Inflammatory macrophage treated with lipopolysaccharide for 4 hours (primary cell): ENCODE measurements at regions not wholly inside any gene's neighbourhood (a gene's known extent, or its start where the extent isn't known, plus 50 kb on each side); places are given as distances from the start of the nearest gene placed in this dataset.

ENCODE experiments used
- DNase-seq: peaks from one replicate; pipeline ENCODE4 v3.0.0-alpha.2; 2020

- DNase-seq = no peak
Observed at GRCh38 chr2:120869036-120869729, 133.5 kb downstream of the GLI2 start.

DNA sequence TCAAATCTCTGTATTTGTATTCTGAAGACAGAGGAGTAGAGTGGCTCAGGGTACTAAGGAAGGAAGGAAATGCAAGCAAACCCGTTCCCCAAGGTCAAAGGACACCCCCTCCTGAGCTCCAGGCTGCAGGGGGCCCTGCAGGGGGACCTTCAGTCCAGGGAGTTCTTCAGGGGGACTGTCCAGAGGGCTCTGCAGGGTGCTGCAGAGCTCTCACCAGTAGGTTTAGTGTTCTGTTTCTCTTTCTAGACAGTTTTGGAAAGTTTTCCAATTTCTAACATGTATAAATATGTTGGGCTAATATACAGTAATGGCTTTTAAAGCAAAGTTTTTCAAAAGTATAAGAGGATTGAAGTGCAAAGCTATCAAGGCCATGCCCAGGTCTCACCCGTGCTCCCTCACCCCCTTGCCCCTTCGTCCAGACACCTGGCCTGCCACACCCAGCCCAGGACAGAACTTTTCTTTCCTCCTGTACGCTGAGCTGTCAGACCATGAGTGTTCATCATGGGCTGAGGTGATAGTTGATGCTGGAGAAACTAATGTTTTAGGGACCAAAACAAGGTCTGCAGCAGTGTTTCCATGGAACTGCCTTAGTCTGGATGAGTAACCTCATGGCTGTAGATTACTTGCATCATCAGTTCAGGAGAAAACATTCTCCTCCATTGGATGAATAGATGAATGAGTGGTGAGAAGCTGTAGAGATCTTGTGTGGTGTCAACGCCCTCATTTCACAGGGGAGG is 134.2 kb downstream of the GLI2 start:
- DNase-seq = no peak

GRCh38 chr2:120870467-120870788 is 134.8 kb downstream of the GLI2 start:
- DNase-seq = no peak

DNA sequence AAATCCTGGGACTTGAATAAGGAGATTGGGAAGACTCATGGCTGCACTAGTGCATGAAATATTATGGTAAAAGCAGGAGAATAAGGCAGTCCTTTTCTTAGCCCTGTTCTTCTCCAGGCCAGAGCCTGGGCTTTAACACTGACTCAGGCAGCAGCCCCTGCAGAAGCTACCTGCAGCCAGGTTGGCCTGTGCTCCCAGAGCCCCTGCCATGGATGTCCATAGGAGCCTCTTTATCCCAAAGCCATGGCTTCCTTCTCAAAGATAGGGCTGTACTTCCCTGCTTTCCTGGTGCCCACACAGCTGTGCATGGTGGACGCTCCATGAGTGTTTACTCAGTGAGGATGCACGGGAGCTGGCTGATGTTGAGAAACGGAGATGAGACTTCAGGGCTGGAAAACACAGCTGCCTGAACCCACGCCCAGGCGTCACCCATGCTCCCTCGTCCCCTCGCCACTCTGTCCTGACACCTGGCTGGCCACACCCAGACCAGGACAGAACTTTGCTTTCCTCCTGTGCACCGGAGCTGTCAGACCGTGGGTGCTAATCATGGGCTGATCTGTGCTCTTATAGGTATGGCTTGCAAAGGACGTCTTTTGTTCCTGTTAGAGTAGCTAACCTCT is 135.5 kb downstream of the GLI2 start:
- no peak for DNase-seq

- no peak for DNase-seq
Observed at GRCh38 chr2:120871881-120872620, 136.4 kb downstream of the GLI2 start.

- DNase-seq = no peak
Observed at GRCh38 chr2:120873958-120874887, 138.6 kb downstream of the GLI2 start.

- DNase-seq = no peak
Observed at GRCh38 chr2:120874888-120875275, 139.2 kb downstream of the GLI2 start.

- DNase-seq = no peak
Observed at GRCh38 chr2:120875431-120875830, 139.8 kb downstream of the GLI2 start.

DNA sequence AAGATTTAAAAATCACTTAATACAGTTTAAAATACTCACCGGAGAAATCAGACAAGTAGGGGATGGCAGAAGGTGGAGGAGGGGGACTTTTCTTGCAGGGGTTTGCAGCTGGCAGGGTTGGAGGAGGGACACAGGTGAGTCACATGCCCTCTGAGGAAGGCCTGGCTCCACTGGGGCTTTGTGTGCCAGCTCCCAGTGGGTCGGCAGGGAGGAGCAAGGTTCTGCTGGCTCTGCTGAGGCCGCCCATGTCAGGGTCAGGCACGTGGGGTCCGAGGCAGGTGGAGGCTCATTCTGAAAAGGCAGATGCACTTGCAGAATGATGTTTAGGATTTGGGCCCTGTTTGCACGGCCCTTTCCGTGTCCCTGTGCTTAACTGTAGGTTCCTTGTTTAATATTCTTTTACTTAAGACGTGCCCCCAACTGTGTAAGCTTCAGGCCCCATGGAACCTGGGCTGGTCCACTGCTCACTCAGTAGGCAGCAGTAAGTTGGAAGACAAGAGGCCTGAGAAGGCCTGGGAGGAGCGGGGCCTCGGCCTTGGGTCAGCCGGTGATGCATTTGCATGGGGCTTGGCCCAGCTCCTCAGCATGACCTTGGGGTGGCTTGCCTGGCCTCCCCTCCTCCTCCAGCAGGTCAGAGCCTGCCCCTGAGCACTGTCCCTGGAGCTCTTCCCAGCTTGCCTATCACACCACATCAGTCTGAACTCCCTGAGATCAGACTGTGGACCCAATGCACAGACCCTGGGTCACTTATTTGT is 141.0 kb downstream of the GLI2 start:
- DNase-seq = no peak

GRCh38 chr2:120877409-120877808 is 141.7 kb downstream of the GLI2 start:
- DNase-seq = no peak

GRCh38 chr2:120878970-120879369 is 143.3 kb downstream of the GLI2 start:
- no peak for DNase-seq

GRCh38 chr2:120879431-120880295 is 144.0 kb downstream of the GLI2 start:
- DNase-seq = no peak

DNA sequence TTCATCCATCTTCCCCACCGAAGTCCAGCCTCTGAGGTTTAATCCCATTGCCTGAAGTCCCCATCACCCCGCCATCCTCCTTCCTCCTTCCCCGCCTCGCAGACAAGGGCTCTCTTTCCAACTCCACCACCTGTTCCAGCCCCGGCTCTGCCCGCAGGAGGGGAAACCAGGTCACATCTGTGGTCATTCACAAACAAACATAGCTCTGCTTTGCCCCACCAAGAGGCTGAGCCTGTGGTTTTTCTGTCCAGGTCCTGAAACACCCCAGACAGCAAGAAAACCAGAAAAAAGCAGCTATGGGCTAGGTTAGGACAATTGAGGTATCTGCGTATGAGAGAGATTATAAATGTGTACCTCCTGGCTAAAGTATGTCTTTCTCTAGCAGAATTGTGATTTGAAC is 144.7 kb downstream of the GLI2 start:
- no peak for DNase-seq

DNA sequence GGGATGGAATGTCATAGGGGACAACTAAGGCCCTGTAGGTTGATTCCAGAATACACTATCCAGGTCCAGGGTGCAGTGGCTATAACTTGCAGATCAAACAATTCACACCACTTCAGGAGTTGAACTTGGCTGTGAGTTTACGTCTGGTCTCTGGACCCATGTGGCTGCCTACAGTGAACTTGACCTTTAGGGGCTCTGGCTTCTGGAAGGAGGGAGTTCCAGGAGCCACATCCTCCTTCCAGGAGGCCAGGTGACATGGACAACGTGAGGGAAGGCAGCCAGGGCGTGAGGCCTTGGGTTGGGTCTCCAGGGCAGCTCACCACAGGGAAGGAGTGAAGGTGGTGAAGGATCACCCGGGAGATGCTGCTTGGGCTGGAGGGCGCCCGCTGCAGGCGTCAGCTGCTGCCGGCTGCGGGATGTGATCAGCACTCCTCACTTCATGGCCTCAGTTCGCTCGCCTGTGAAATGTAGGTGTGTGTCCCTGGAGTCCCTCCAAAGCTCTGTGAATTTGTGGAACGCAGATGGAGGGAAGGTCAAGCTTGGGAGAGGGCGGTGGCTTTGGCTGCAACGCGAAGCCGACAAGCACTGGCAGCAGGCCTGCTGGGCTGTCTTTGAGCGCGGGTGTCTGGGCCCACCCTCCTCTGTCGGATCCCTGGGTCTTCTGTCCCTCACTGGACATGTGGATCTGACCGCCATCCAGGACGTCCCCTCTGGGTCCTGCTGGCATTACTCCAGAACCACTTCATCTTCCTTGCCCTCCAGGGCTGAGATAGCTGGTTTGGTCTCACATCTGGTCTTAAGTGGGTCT is 146.5 kb downstream of the GLI2 start:
- no peak for DNase-seq

GRCh38 chr2:120883607-120884440 is 148.2 kb downstream of the GLI2 start:
- DNase-seq = no peak

GRCh38 chr2:120884472-120885290 is 149.0 kb downstream of the GLI2 start:
- no peak for DNase-seq

- DNase-seq = no peak
Observed at GRCh38 chr2:120885321-120885720, 149.7 kb downstream of the GLI2 start.

DNA sequence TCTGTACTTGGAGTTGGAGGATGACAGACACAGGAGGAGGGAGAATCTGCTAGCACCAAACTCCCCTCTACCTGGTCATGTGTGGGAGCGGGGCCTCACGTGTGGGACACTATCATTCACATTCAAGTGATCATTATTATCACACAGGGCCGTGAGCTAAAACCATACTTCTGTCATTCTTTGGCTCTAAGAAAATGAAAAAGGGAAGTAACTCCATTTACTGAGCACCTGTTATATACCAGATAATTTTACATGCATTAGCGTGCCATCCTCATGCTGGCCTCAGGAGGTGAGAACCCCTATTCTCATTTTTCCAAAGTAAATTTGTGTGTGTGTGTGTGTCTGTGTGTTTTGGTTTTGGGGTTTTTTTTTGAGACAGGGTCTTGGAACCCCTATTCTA is 150.1 kb downstream of the GLI2 start:
- DNase-seq = no peak
